ENCODE measurements at regions not wholly inside any gene's neighbourhood (a gene's known extent, or its start where the extent isn't known, plus 50 kb on each side); places are given as distances from the start of the nearest gene placed in this dataset.
"Not testable (repeated sequence)": the region's sequence is repeated elsewhere in the genome, so short reads cannot be mapped to it uniquely, and the experiment has no call there.

DNA sequence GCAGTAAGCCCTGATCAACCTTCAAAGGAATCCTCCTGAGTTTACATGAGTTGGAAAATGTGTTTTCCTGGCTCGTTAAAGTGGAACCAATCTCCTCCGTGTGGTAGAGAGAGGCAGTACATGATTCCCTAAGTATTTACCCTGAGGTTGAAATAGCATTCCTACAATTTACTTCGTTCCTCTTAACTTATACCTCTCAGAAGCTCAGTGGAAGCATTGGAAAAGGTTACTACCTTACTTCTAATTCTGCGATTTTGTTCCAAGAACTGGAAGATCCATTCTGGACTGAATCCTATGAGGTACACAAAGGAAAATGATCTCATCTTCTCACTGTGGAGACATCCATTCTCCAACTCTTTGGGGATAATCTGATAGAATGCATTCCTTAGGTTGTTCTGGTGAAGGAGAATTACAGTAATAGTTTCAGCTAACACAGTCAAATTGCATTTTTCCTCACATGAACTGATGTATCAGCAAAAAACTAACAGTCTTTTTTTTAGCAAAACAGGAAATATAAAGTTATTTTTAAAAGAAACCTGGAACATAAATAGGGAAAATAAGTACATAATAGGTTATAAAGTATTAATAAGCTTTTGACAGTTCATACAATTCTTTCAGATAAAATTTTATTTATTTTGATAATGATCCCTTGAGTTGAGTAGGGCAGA is 475.6 kb downstream of the PDZRN4 start:
- no peak for DNase-seq (ENCODE audit: low read depth)

DNA sequence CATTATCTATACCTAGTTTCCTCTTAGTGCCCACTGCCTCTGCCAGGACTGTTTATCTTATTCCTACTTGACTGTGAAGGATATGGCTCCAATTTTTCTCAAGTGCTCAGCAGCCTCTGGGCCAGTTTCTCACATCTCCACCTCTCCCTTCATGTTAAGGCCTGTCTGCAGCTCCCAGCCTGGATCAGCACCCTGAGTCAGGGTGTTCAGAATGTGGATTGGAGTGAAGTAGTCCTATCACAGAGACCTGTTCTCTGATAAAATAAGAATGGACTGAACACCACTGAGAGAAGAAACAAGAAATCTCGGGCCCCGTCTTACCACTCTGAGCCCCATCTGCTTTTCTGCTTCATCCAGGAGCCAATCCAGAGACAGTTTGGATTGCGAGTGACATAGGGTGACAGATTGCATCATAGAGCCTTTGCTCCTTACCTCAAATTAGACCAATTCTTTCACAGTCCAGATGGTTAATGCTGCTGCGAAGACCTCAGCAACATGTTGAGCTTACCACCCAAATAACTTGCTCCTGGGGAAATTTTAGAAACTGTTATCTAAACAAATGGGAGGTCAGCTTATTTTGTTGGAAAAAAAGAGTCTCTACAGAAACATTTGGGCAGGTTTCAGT is 473.1 kb downstream of the PDZRN4 start:
- DNase-seq (ENCODE audit: low read depth), result no peak

DNA sequence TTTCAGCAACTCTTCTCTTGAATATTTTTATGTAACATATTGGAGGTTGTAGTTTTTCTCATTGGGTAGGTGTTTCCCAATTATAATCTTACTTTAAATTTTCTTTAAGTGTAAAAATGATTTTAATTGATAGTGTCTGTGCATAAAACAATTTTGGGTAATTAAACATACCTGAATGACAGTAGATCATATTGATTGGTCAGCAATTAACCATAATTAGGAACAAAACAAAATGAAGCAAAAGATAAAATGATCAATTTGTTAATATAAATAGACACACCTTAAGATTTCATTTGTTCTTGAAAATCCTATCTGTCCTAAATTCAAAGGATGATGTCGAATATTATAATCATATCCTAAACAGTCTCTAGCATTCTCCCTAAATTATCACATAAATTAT is 468.3 kb downstream of the PDZRN4 start:
- no peak for DNase-seq (ENCODE audit: low read depth)

DNA sequence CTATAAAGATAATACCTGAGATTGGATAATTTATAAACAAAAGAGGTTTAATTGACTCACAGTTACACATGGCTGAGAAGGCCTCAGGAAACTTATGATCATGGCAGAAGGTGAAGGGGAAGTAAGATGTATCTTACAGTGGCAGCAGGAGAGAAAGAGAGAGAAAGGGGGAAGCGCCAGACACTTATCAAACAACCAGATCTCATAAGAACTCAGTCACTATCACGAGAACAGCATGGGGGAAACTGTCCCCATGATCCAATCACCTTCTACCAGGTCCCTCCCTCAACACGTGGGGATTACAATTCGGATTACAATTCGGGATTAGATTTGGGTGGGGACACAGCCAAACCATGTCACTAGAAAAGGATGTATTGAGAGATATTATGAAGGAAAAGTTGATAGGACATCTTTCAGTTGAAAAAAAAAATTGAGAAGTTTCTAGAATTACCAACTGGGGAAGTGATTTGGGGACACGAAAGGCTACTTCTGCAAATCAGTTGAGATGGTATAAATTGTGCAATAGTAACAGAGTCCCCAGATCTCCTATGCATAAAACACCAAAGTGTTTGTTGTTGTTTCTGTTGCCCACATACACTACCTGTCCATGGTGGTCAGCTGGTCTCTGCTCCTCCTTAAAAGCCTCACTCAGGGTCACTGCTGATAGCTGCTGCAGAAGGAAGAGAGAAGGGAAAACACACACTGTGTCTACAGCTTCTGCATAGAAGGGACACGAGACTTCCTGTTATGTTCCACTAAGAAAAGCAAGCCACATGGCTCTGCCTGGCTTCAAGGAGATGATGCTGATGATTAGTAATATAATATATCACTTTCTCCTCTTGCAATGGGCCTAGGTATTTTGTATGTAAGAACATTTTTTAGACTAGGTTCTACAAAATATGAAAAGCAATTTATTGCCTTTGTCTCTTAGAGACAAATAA is 465.5 kb downstream of the PDZRN4 start:
- DNase-seq (ENCODE audit: low read depth), result no peak

DNA sequence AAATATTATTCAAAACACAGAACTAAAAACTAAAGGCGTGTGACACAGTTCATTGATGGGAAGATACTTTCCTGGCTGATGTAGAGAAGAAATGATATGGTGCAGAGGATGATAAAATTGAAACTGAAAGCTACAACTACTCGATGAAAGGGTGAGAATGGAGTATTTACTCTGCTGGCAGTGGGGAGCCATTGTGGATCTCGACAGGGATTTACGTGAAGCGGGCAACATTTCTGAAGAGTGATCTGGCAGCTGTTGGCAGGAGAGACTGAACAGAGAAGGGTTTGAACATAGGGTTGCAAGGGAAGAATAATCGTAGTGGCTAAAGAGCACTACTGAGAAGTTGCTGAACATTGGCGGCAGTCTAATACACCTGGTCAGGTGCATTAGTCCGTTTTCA is 464.9 kb downstream of the PDZRN4 start:
- DNase-seq (ENCODE audit: low read depth), result no peak

DNA sequence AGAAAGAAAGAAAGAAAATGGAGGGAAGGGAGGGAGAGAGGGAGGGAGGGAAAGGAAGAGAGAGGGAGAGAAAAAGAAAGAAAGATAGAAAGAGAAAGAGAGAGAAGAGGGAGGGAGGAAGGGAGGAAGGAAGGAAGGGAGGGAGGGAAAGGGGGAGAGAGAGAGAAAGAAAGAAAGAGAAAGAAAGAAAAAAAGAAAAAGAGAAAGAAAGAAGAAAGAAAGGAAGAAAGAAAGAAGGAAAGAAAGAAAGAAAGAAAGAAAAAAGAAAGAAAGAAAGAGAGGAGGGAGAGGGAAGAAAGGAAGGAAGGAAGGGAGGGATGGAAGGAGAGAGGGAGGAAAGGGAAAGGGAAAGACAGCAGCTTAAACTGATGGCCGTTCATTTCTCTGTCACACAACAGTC is 457.5 kb downstream of the PDZRN4 start:
- DNase-seq (ENCODE audit: low read depth), result no peak

DNA sequence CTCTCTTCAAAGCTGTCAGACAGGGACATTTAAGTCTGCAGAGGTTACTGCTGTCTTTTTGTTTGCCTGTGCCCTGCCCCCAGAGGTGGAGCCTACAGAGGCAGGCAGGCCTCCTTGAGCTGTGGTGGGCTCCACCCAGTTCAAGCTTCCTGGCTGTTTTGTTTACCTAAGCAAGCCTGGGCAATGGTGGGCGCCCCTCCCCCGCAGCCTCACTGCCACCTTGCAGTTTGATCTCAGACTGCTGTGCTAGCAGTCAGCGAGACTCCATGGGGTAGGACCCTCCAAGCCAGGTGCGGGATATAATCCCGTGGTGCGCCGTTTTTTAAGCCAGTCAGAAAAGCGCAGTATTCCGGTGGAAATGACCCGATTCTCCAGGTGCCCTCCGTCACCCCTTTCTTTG is 454.7 kb downstream of the PDZRN4 start:
- DNase-seq (ENCODE audit: low read depth), result not testable (repeated sequence)

DNA sequence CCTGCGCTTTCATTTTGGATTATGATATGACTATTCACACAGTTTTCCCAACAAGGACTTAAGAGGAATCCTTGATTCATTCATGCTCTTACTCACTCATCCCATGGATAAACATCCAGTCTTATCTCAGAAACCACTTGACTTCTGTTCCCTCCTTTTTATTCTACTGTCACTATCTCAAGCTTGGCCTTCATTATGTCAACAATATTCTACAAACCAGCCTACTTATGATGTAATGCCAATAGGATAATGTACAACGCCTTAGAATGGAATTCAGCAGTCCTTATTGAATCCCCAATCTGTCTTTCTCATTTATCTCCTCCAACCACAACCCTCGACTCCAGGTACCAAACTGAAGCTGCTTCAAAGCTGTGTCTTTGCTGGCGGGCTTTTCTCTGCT is 448.5 kb downstream of the PDZRN4 start:
- no peak for DNase-seq (ENCODE audit: low read depth)

- no peak for DNase-seq (ENCODE audit: low read depth)
These were observed 447.7 kb downstream of the PDZRN4 start for GRCh38 chr12:41635626-41636364.

DNA sequence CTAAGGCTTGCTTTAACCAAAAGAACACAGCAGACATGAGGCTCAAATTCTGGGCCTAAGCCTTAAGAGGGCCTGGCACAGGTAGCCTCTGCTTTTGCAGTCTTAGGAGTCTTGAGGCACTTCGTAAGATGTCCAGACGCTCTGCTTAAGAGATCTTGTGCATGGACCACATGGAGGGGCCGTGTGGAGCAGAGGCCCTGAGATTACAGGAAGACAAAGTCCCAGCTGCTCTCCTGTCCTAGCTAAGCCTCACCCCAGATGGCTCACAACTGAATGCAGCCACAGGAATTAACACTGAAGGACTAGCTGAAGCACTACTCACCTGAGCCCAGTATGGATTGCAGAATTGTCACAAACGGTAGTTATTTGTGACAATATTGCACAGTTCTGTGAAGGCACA is 446.0 kb downstream of the PDZRN4 start:
- DNase-seq (ENCODE audit: low read depth), result no peak

DNA sequence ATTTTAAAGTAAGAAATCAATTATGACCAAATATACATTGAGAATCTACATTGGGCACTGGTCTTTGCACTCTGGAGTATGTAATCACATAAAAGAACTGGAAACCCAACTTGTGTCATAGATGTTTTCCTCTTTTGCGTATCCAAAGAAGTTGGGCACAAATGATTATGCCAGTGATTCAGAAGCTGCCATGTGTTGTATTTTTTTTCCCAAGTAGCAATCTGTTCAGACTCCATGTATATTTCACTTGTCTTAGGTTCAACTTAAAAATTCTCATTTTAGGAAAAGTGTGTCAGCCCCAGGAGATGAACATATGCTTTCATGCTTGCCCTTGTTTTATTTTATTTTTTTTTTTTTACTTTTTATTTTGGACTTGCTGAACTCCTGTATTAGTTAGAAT is 441.5 kb downstream of the PDZRN4 start:
- no peak for DNase-seq (ENCODE audit: low read depth)

- no peak for DNase-seq (ENCODE audit: low read depth)
These were observed 439.4 kb downstream of the PDZRN4 start for GRCh38 chr12:41627476-41627875.

- no peak for DNase-seq (ENCODE audit: low read depth)
These were observed 436.5 kb downstream of the PDZRN4 start for GRCh38 chr12:41624571-41624970.
